Ishikawa (cell line): ENCODE measurements at regions not wholly inside any gene's neighbourhood (a gene's known extent, or its start where the extent isn't known, plus 50 kb on each side); places are given as distances from the start of the nearest gene placed in this dataset.

Experiments used
- EP300 ChIP-seq: IDR thresholded peaks from 2 replicates; pipeline ENCODE4 v1.6.1; 2012; ENCODE audit warnings: borderline replicate concordance
- TCF12 ChIP-seq: IDR thresholded peaks from 2 replicates; pipeline ENCODE4 v1.6.1; 2012; ENCODE audit warnings: low read depth
- TEAD4 ChIP-seq: IDR thresholded peaks from 2 replicates; pipeline ENCODE4 v1.6.1; 2012
- YY1 ChIP-seq: IDR thresholded peaks from 2 replicates; pipeline ENCODE4 v1.6.1; 2012; ENCODE audit warnings: low read depth
- TF ChIP-seq, protein P1 (sequence below): IDR thresholded peaks from 2 replicates; pipeline ENCODE4 v1.6.1; 2012

DNA sequence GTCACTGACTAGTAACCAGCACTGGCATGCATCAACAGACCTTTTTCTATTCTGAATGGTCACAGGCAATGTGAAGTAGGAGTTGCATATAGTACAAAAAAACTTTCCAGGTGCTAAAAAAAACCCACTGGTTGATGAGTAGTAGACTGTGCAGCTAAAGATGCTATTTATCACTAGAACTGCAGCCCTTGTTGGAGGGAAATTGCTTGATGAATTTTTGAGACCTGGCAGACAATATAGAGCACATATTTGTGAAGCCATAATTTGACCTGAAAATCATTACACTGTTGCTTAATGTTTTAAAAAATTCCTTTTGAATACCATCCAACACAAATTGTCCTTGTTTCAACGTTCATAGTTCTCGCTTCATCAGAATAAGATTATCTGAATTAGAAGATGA, 441.0 kb downstream of the KLF12 start:
- TF ChIP-seq EP300, result no peak
- TF ChIP-seq TEAD4, result no peak
- TF ChIP-seq TCF12, result no peak
- TF ChIP-seq, protein P1, sequence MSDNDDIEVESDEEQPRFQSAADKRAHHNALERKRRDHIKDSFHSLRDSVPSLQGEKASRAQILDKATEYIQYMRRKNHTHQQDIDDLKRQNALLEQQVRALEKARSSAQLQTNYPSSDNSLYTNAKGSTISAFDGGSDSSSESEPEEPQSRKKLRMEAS, result no peak
- TF ChIP-seq YY1, result no peak
